ENCODE measurements at regions not wholly inside any gene's neighbourhood (a gene's known extent, or its start where the extent isn't known, plus 50 kb on each side); places are given as distances from the start of the nearest gene placed in this dataset.

- Mint-ChIP-seq H3K9me3 (no peaks in the 10 kb centered on the region), H3K4me3 (no peak overlapping the region)
These were observed 83.9 kb upstream of the GRAMD2B start for GRCh38 chr5:126339215-126339805.

GRCh38 chr5:126341906-126342630 is 81.1 kb upstream of the GRAMD2B start:
- no peak for TF ChIP-seq CTCF (IDR thresholded peaks at IDR 0.05)
- no peaks in the 10 kb centered on the region for H3K9me3 Mint-ChIP-seq
- H3K4me3 Mint-ChIP-seq: no peak overlapping the region
- no peak for DNase-seq
- peaks cover 12% of the 10 kb centered on the region for H3K4me1 Mint-ChIP-seq (ENCODE audit: low read depth)
- no peaks in the 10 kb centered on the region; the same call in 1 of the 2 replicates for H3K27me3 Mint-ChIP-seq (ENCODE audit: insufficient read depth)
- H3K36me3 Mint-ChIP-seq (ENCODE audit: low read depth): no peaks in the 10 kb centered on the region
- no peak overlapping the region for H3K27ac Mint-ChIP-seq

More at GRCh38 chr5:126339215-126339805, 83.9 kb upstream of the GRAMD2B start:
- DNase-seq: peak; percentile 67
- Mint-ChIP-seq H3K27ac (no peak overlapping the region), H3K36me3 (ENCODE audit: low read depth) (no peaks in the 10 kb centered on the region), H3K4me1 (ENCODE audit: low read depth) (peaks cover 18% of the 10 kb centered on the region), H3K27me3 (ENCODE audit: insufficient read depth) (no peaks in the 10 kb centered on the region; the same call in 1 of the 2 replicates)
- TF ChIP-seq CTCF (IDR thresholded peaks at IDR 0.05): peak; percentile 98

- Mint-ChIP-seq H3K27ac (no peak overlapping the region), H3K4me3 (no peak overlapping the region), H3K36me3 (ENCODE audit: low read depth) (no peaks in the 10 kb centered on the region), H3K9me3 (no peaks in the 10 kb centered on the region), H3K27me3 (ENCODE audit: insufficient read depth) (no peaks in the 10 kb centered on the region; the same call in 1 of the 2 replicates), H3K4me1 (ENCODE audit: low read depth) (peaks cover 49% of the 10 kb centered on the region)
- no peak for TF ChIP-seq CTCF (IDR thresholded peaks at IDR 0.05)
- DNase-seq: no peak
These were observed 74.2 kb upstream of the GRAMD2B start for GRCh38 chr5:126348855-126349635.

GRCh38 chr5:126351153-126351552 is 72.1 kb upstream of the GRAMD2B start:
- TF ChIP-seq CTCF (IDR thresholded peaks at IDR 0.05): no peak

GRCh38 chr5:126354012-126354857 is 69.0 kb upstream of the GRAMD2B start:
- H3K4me3 Mint-ChIP-seq: peak overlapping the region; percentile 84
- peaks cover 87% of the 10 kb centered on the region for H3K4me1 Mint-ChIP-seq (ENCODE audit: low read depth)
- H3K27me3 Mint-ChIP-seq (ENCODE audit: insufficient read depth): no peaks in the 10 kb centered on the region

More at GRCh38 chr5:126351153-126351552, 72.1 kb upstream of the GRAMD2B start:
- peaks cover 5% of the 10 kb centered on the region; the same call in 1 of the 2 replicates for H3K36me3 Mint-ChIP-seq (ENCODE audit: low read depth)
- peaks cover 70% of the 10 kb centered on the region for H3K4me1 Mint-ChIP-seq (ENCODE audit: low read depth)
- H3K4me3 Mint-ChIP-seq: peak overlapping the region; percentile 46
- no peaks in the 10 kb centered on the region; the same call in 1 of the 2 replicates for H3K27me3 Mint-ChIP-seq (ENCODE audit: insufficient read depth)
- no peaks in the 10 kb centered on the region; the same call in 1 of the 2 replicates for H3K9me3 Mint-ChIP-seq
- peak; percentile 82 for DNase-seq
- peak overlapping the region; percentile 87 for H3K27ac Mint-ChIP-seq

More at GRCh38 chr5:126354012-126354857, 69.0 kb upstream of the GRAMD2B start:
- Mint-ChIP-seq H3K36me3 (ENCODE audit: low read depth) (peaks cover 5% of the 10 kb centered on the region; the same call in 1 of the 2 replicates), H3K9me3 (no peaks in the 10 kb centered on the region; the same call in 1 of the 2 replicates), H3K27ac (peak overlapping the region; percentile 97)
- peak; percentile 98 for DNase-seq
- TF ChIP-seq CTCF (IDR thresholded peaks at IDR 0.05): peak; percentile 79

Measured in HFFc6 (cell line).